HEK293 (cell line): ENCODE measurements at regions not wholly inside any gene's neighbourhood (a gene's known extent, or its start where the extent isn't known, plus 50 kb on each side); places are given as distances from the start of the nearest gene placed in this dataset.

ENCODE experiments used
- CTCF ChIA-PET: fragments of 350-600 bp; formaldehyde crosslinking; extraction: SDS; loops from one replicate; lab custom pipeline; 2021; ENCODE audit warnings: antibody characterized with exemption; lab: Yijun Ruan, JAX
- POLR2A ChIA-PET: fragments of 300-600 bp; formaldehyde crosslinking; extraction: SDS; loops from one replicate; lab custom pipeline; 2020; ENCODE audit warnings: antibody characterized with exemption, inconsistent platforms; lab: Yijun Ruan, JAX
- H3K27ac ChIP-seq: fragments of 200-500 bp; sonication (Bioruptor generic); 2 replicates; pipeline ENCODE4 v1.5.1; 2014; ENCODE audit warnings: low read depth, low read length, control low read depth, inconsistent platforms; ENCODE audit errors: extremely low read depth
- H3K36me3 ChIP-seq, 2 experiments: fragments of 200-500 bp in 1 of 2; sonication (Bioruptor generic) in 1 of 2; 1 replicate in 1 of 2; 2 replicates in 1 of 2; pipeline ENCODE4 v1.5.1; 2014 to 2017; ENCODE audit warnings: inconsistent platforms in 2 of 2, low read length in 2 of 2; ENCODE audit not compliant: control insufficient read depth in 2 of 2, insufficient read depth in 1 of 2
- H3K4me1 ChIP-seq: fragments of 200-500 bp; sonication (Bioruptor generic); 2 replicates; pipeline ENCODE4 v1.5.1; 2014; ENCODE audit warnings: mild to moderate bottlenecking, low read length, inconsistent platforms; ENCODE audit not compliant: control insufficient read depth, insufficient read depth
- H3K4me3 ChIP-seq: 2 replicates; pipeline ENCODE4 v1.5.1; 2011; ENCODE audit warnings: low read depth, mild to moderate bottlenecking, control low read depth, low read length, moderate library complexity
- H3K9me3 ChIP-seq: fragments of 200-500 bp; sonication (Bioruptor generic); 2 replicates; pipeline ENCODE4 v1.5.1; 2014; ENCODE audit warnings: low read depth, low read length, inconsistent platforms; ENCODE audit not compliant: control insufficient read depth, insufficient read depth
- GLI4 ChIP-seq: fragments of 450-650 bp; formaldehyde crosslinking; IDR thresholded peaks from 2 replicates; pipeline ENCODE4 v1.5.1; 2016; ENCODE audit warnings: missing biosample characterization, missing genetic modification characterization
- KLF1 ChIP-seq: fragments of 450-650 bp; formaldehyde crosslinking; IDR thresholded peaks from 2 replicates; pipeline ENCODE4 v1.5.1; 2016; ENCODE audit warnings: missing biosample characterization, missing genetic modification characterization
- PRDM1 ChIP-seq: fragments of 450-650 bp; formaldehyde crosslinking; IDR thresholded peaks from 2 replicates; pipeline ENCODE4; 2016; ENCODE audit warnings: missing biosample characterization, missing genetic modification characterization
- SP2 ChIP-seq: fragments of 450-650 bp; formaldehyde crosslinking; IDR thresholded peaks from 2 replicates; pipeline ENCODE4 v1.5.1; 2016; ENCODE audit warnings: missing biosample characterization, missing genetic modification characterization
- ZBTB20 ChIP-seq: fragments of 450-650 bp; formaldehyde crosslinking; IDR thresholded peaks from 2 replicates; pipeline ENCODE4 v1.5.1; 2016; ENCODE audit warnings: missing biosample characterization, missing genetic modification characterization
- ZBTB44 ChIP-seq: fragments of 450-650 bp; IDR thresholded peaks from 2 replicates; pipeline ENCODE4 v1.5.1; 2018; ENCODE audit warnings: missing biosample characterization, mild to moderate bottlenecking, missing genetic modification characterization
- ZNF10 ChIP-seq: fragments of 450-650 bp; formaldehyde crosslinking; IDR thresholded peaks from 2 replicates; pipeline ENCODE4 v1.5.1; 2017; ENCODE audit warnings: missing biosample characterization, missing genetic modification characterization
- ZNF133 ChIP-seq: fragments of 450-650 bp; formaldehyde crosslinking; IDR thresholded peaks from 2 replicates; pipeline ENCODE4 v1.5.1; 2016; ENCODE audit warnings: missing biosample characterization, missing genetic modification characterization
- ZNF16 ChIP-seq: fragments of 450-650 bp; formaldehyde crosslinking; IDR thresholded peaks from 2 replicates; pipeline ENCODE4 v1.5.1; 2016; ENCODE audit warnings: low read depth, missing biosample characterization, missing genetic modification characterization
- ZNF18 ChIP-seq: fragments of 450-650 bp; formaldehyde crosslinking; IDR thresholded peaks from 2 replicates; pipeline ENCODE4 v1.5.1; 2016; ENCODE audit warnings: missing biosample characterization, missing genetic modification characterization
- ZNF274 ChIP-seq, 2 experiments: fragments of 200-500 bp in 1 of 2; fragments of 450-650 bp in 1 of 2; sonication (Bioruptor generic) in 1 of 2; formaldehyde crosslinking in 1 of 2; IDR thresholded peaks; 2 replicates each; pipeline versions ENCODE4 v1.5.1 to v1.6.1; 2014 to 2016; ENCODE audit warnings: borderline replicate concordance in 1 of 2, inconsistent platforms in 1 of 2, low read length in 1 of 2, missing biosample characterization in 1 of 2, missing genetic modification characterization in 1 of 2
- ZNF341 ChIP-seq: fragments of 450-650 bp; formaldehyde crosslinking; IDR thresholded peaks from 2 replicates; pipeline ENCODE4; 2016; ENCODE audit warnings: low read depth, missing biosample characterization, missing genetic modification characterization
- ZNF449 ChIP-seq: fragments of 450-650 bp; formaldehyde crosslinking; IDR thresholded peaks from 2 replicates; pipeline ENCODE4 v1.5.1; 2017; ENCODE audit warnings: missing biosample characterization, mild to moderate bottlenecking, missing genetic modification characterization, moderate library complexity
- ZNF501 ChIP-seq: fragments of 450-650 bp; formaldehyde crosslinking; IDR thresholded peaks from 2 replicates; pipeline ENCODE4 v1.5.1; 2016; ENCODE audit warnings: missing biosample characterization, missing genetic modification characterization
- ZNF521 ChIP-seq: fragments of 450-650 bp; formaldehyde crosslinking; IDR thresholded peaks from 2 replicates; pipeline ENCODE4 v1.5.1; 2017; ENCODE audit warnings: missing biosample characterization, mild to moderate bottlenecking, missing genetic modification characterization
- ZNF544 ChIP-seq: fragments of 450-650 bp; formaldehyde crosslinking; IDR thresholded peaks from 2 replicates; pipeline ENCODE4 v1.5.0; 2017; ENCODE audit warnings: missing biosample characterization, missing genetic modification characterization
- ZNF596 ChIP-seq: fragments of 450-650 bp; IDR thresholded peaks from 2 replicates; pipeline ENCODE4 v1.5.0; 2018; ENCODE audit warnings: missing biosample characterization, mild to moderate bottlenecking, missing genetic modification characterization, moderate library complexity
- ZNF623 ChIP-seq: fragments of 450-650 bp; formaldehyde crosslinking; IDR thresholded peaks from 2 replicates; pipeline ENCODE4 v1.5.1; 2016; ENCODE audit warnings: missing biosample characterization, missing genetic modification characterization
- ZNF692 ChIP-seq: fragments of 450-650 bp; formaldehyde crosslinking; IDR thresholded peaks from 2 replicates; pipeline ENCODE4 v1.5.1; 2016; ENCODE audit warnings: missing biosample characterization, missing genetic modification characterization
- ZNF747 ChIP-seq: fragments of 450-650 bp; formaldehyde crosslinking; IDR thresholded peaks from 2 replicates; pipeline ENCODE4 v1.5.1; 2016; ENCODE audit warnings: missing biosample characterization, missing genetic modification characterization

GRCh38 chr9:18189871-18190670, 283.9 kb upstream of the ADAMTSL1 start:
- no peak overlapping the region for H3K27ac ChIP-seq
- H3K4me3 ChIP-seq: no peak overlapping the region
- ChIA-PET CTCF (interaction anchor here (0.6 to 2.6 kb wide), 8 partner anchors 16 to 660 kb away, joined by 3 to 9 read pairs (median 4); no protein-coding TSS in a partner anchor), POLR2A (no interaction called here)
- H3K4me1 ChIP-seq: no peaks in the 10 kb centered on the region
- TF ChIP-seq ZBTB44: no peak
- no peak for TF ChIP-seq SP2 (tag by site-specific recombination)
- TF ChIP-seq ZNF501 (tag by site-specific recombination): no peak
- TF ChIP-seq ZNF274 (IDR thresholded peaks at IDR 0.05; ENCODE audit: low read length): no peak
- no peak for TF ChIP-seq ZNF274 (tag by site-specific recombination; IDR thresholded peaks at IDR 0.05; ENCODE audit: borderline replicate concordance)
- H3K36me3 ChIP-seq: no peaks in the 10 kb centered on the region
- no peaks in the 10 kb centered on the region for H3K9me3 ChIP-seq

- TF ChIP-seq KLF1 (tag by site-specific recombination) (no peak), ZNF521 (tag by site-specific recombination) (no peak), ZNF449 (tag by site-specific recombination) (no peak), ZNF18 (no peak), ZNF747 (tag by site-specific recombination) (no peak), ZNF544 (no peak), ZNF341 (tag by site-specific recombination) (no peak), PRDM1 (tag by site-specific recombination) (no peak), ZNF133 (tag by site-specific recombination) (no peak), ZNF16 (tag by site-specific recombination) (no peak), ZNF623 (tag by site-specific recombination) (no peak), ZNF692 (tag by site-specific recombination) (no peak), ZNF596 (tag by site-specific recombination) (no peak), ZNF10 (tag by site-specific recombination) (no peak), GLI4 (tag by site-specific recombination) (no peak), ZBTB20 (tag by site-specific recombination) (no peak)
- Histone ChIP-seq H3K27ac (no peak overlapping the region), H3K4me1 (no peaks in the 10 kb centered on the region), H3K36me3 (no peaks in the 10 kb centered on the region), H3K9me3 (no peaks in the 10 kb centered on the region), H3K4me3 (no peak overlapping the region)
- CTCF ChIA-PET: interaction anchor here (0.6 to 2.6 kb wide), 6 partner anchors 15 to 661 kb away, joined by 3 to 9 read pairs (median 4); no protein-coding TSS in a partner anchor
- POLR2A ChIA-PET: no interaction called here
These were observed 283.1 kb upstream of the ADAMTSL1 start for GRCh38 chr9:18190671-18191374.
